ENCODE measurements at regions not wholly inside any gene's neighbourhood (a gene's known extent, or its start where the extent isn't known, plus 50 kb on each side); places are given as distances from the start of the nearest gene placed in this dataset.

GRCh38 chr3:182567700-182568099 lies 225.6 kb upstream of the ATP11B start:
- WGBS, 2 experiments (ENCODE audit: low coverage in 1 of 2, low lambda C conversion rate in 2 of 2, missing lambda C conversion rate in 2 of 2) = 0 to 3% methylated on average over 1 of the region's 1 CpG
- Histone ChIP-seq H2AFZ (no peak overlapping the region), H3K9me2 (ENCODE audit: insufficient read depth) (no peaks in the 10 kb centered on the region), H3K36me3 (ENCODE audit: low read depth) (no peaks in the 10 kb centered on the region), H3K4me3 (no peak overlapping the region), H3K9me3 (ENCODE audit: low read depth) (no peaks in the 10 kb centered on the region), H3K4me1 (ENCODE audit: insufficient read depth) (no peaks in the 10 kb centered on the region), H3K9ac (no peak overlapping the region), H4K20me1 (ENCODE audit: insufficient read depth) (no peaks in the 10 kb centered on the region), H3K27ac (no peak overlapping the region), H3K79me2 (ENCODE audit: insufficient read depth) (no peaks in the 10 kb centered on the region), H3K4me2 (ENCODE audit: unreplicated experiment) (no peak overlapping the region), H3F3A (ENCODE audit: insufficient read depth) (no peaks in the 10 kb centered on the region), H3K27me3 (replicated peaks; ENCODE audit: insufficient read depth) (no peaks in the 10 kb centered on the region)
- in situ Hi-C loops (cut with MboI) = no loop called here
- no peak for DNase-seq
- TF ChIP-seq EZH2phosphoT487 (IDR thresholded peaks at IDR 0.05; ENCODE audit: insufficient read depth, low read depth) (no peak), EZH2 (IDR thresholded peaks at IDR 0.05; ENCODE audit: insufficient read depth, poor library complexity, severe bottlenecking) (no peak)

GRCh38 chr3:182568261-182568660 lies 225.0 kb upstream of the ATP11B start:
- H3K4me1 ChIP-seq (ENCODE audit: insufficient read depth) = no peaks in the 10 kb centered on the region
- H3K4me2 ChIP-seq (ENCODE audit: unreplicated experiment) = no peak overlapping the region
- H3K9ac ChIP-seq = no peak overlapping the region
- H3K27ac ChIP-seq = no peak overlapping the region
- H2AFZ ChIP-seq = no peak overlapping the region
- no peaks in the 10 kb centered on the region for H3K27me3 ChIP-seq (replicated peaks; ENCODE audit: insufficient read depth)
- in situ Hi-C loops (cut with MboI) = no loop called here
- WGBS, 2 experiments (ENCODE audit: low coverage in 1 of 2, low lambda C conversion rate in 2 of 2, missing lambda C conversion rate in 2 of 2) = 57 to 69% methylated on average over 3 of the region's 3 CpGs
- no peaks in the 10 kb centered on the region for H3K9me3 ChIP-seq (ENCODE audit: low read depth)
- H4K20me1 ChIP-seq (ENCODE audit: insufficient read depth) = no peaks in the 10 kb centered on the region
- no peaks in the 10 kb centered on the region for H3F3A ChIP-seq (ENCODE audit: insufficient read depth)
- no peaks in the 10 kb centered on the region for H3K9me2 ChIP-seq (ENCODE audit: insufficient read depth)
- H3K36me3 ChIP-seq (ENCODE audit: low read depth) = no peaks in the 10 kb centered on the region
- TF ChIP-seq EZH2 (IDR thresholded peaks at IDR 0.05; ENCODE audit: insufficient read depth, poor library complexity, severe bottlenecking) = no peak
- no peak for TF ChIP-seq EZH2phosphoT487 (IDR thresholded peaks at IDR 0.05; ENCODE audit: insufficient read depth, low read depth)
- no peak for DNase-seq
- no peaks in the 10 kb centered on the region for H3K79me2 ChIP-seq (ENCODE audit: insufficient read depth)
- H3K4me3 ChIP-seq = no peak overlapping the region

DNA sequence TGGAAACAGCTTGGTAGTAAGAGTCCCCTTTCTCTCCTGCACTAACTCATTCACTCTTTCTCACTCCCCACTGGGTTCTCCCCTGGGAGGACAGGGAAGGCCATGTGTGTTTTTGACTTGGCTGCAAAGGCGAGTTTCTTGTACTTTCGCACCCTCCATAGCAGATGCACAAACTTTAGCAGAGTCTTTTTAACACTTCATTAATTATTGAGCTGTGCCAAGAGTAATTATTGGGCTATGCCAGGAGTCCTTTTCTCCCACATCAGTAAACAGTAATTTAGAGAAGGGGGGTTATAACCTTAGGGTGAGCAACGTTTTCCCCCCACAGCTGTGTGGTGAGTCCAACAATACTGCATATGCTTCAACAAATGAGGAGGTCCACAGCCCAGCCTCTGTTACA lies 224.4 kb upstream of the ATP11B start:
- Histone ChIP-seq H3K79me2 (ENCODE audit: insufficient read depth) (no peaks in the 10 kb centered on the region), H3K9ac (no peak overlapping the region), H3K36me3 (ENCODE audit: low read depth) (no peaks in the 10 kb centered on the region), H3K9me2 (ENCODE audit: insufficient read depth) (no peaks in the 10 kb centered on the region), H3K4me3 (no peak overlapping the region), H3K27me3 (replicated peaks; ENCODE audit: insufficient read depth) (no peaks in the 10 kb centered on the region), H3F3A (ENCODE audit: insufficient read depth) (no peaks in the 10 kb centered on the region), H3K27ac (no peak overlapping the region), H2AFZ (no peak overlapping the region), H3K4me2 (ENCODE audit: unreplicated experiment) (no peak overlapping the region), H3K9me3 (ENCODE audit: low read depth) (no peaks in the 10 kb centered on the region), H3K4me1 (ENCODE audit: insufficient read depth) (no peaks in the 10 kb centered on the region), H4K20me1 (ENCODE audit: insufficient read depth) (no peaks in the 10 kb centered on the region)
- in situ Hi-C loops (cut with MboI) = no loop called here
- no peak for TF ChIP-seq EZH2 (IDR thresholded peaks at IDR 0.05; ENCODE audit: insufficient read depth, poor library complexity, severe bottlenecking)
- no peak for TF ChIP-seq EZH2phosphoT487 (IDR thresholded peaks at IDR 0.05; ENCODE audit: insufficient read depth, low read depth)
- no peak for DNase-seq
- WGBS, 2 experiments (ENCODE audit: low coverage in 1 of 2, low lambda C conversion rate in 2 of 2, missing lambda C conversion rate in 2 of 2) = 13 to 17% methylated on average over 3 of the region's 3 CpGs

DNA sequence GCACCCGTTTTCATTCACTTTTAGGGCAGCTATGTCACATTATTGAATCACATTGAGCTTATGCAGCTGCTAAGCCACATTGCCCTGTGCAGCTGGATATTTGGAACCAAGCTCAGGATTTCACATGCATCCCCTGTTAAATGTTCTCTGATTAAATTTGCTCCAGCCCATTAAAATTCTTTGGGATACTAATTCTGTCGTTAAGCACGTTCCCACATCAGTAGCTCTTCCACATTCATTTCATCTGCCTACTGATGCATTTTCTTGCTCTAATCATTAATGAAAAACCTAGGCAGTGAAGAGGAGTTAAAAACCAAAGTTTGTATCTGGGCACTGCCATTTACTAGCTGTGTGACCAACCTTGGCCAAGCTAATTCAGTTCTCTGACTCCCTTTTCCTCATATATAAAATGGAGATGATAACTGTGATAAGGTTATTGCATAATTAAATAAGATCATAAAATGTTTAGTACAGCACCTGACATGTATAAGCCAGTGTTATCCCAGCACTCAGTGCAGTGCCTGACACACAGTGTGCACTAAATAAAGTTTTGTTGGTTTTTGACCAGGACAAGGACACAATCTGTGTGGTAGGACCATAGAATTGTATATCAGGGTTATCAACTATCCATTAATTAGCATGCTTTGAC lies 222.2 kb upstream of the ATP11B start:
- H2AFZ ChIP-seq = no peak overlapping the region
- no peaks in the 10 kb centered on the region for H3K27me3 ChIP-seq (replicated peaks; ENCODE audit: insufficient read depth)
- no peak overlapping the region for H3K9ac ChIP-seq
- in situ Hi-C loops (cut with MboI) = no loop called here
- H3K79me2 ChIP-seq (ENCODE audit: insufficient read depth) = no peaks in the 10 kb centered on the region
- no peaks in the 10 kb centered on the region for H3F3A ChIP-seq (ENCODE audit: insufficient read depth)
- no peaks in the 10 kb centered on the region for H4K20me1 ChIP-seq (ENCODE audit: insufficient read depth)
- no peak for TF ChIP-seq EZH2phosphoT487 (IDR thresholded peaks at IDR 0.05; ENCODE audit: insufficient read depth, low read depth)
- no peak for TF ChIP-seq EZH2 (IDR thresholded peaks at IDR 0.05; ENCODE audit: insufficient read depth, poor library complexity, severe bottlenecking)
- WGBS, 2 experiments (ENCODE audit: low coverage in 1 of 2, low lambda C conversion rate in 2 of 2, missing lambda C conversion rate in 2 of 2) = 14% methylated on average over 3 of the region's 3 CpGs
- no peaks in the 10 kb centered on the region for H3K4me1 ChIP-seq (ENCODE audit: insufficient read depth)
- no peak for DNase-seq
- no peaks in the 10 kb centered on the region for H3K9me3 ChIP-seq (ENCODE audit: low read depth)
- no peak overlapping the region for H3K27ac ChIP-seq
- H3K9me2 ChIP-seq (ENCODE audit: insufficient read depth) = no peaks in the 10 kb centered on the region
- H3K4me2 ChIP-seq (ENCODE audit: unreplicated experiment) = no peak overlapping the region
- H3K4me3 ChIP-seq = no peak overlapping the region
- no peaks in the 10 kb centered on the region for H3K36me3 ChIP-seq (ENCODE audit: low read depth)

DNA sequence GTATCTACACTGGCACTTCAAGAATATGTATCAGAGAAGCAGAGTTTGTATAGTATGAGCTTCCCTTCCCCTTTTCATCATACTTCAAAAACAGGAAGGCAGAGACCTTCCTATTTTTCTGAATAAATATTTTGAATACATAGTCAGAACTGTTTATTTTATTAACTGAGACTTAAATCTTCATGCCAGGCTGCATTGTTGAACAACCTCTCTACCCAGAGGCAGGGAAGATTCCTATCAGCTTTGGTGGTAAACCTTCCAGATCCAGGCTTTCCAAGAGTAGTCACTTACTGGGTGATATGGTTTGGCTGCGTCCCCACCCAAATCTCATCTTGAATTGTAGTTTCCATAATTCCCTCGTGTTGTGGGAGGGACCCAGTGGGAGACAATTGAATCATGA lies 217.4 kb upstream of the ATP11B start:
- Histone ChIP-seq H3K4me1 (ENCODE audit: insufficient read depth) (no peaks in the 10 kb centered on the region), H3K27ac (no peak overlapping the region), H4K20me1 (ENCODE audit: insufficient read depth) (no peaks in the 10 kb centered on the region), H3K79me2 (ENCODE audit: insufficient read depth) (no peaks in the 10 kb centered on the region), H3K9me2 (ENCODE audit: insufficient read depth) (no peaks in the 10 kb centered on the region), H2AFZ (no peak overlapping the region), H3K4me3 (no peak overlapping the region), H3K36me3 (ENCODE audit: low read depth) (no peaks in the 10 kb centered on the region), H3K9ac (no peak overlapping the region), H3K4me2 (ENCODE audit: unreplicated experiment) (no peak overlapping the region), H3F3A (ENCODE audit: insufficient read depth) (no peaks in the 10 kb centered on the region), H3K9me3 (ENCODE audit: low read depth) (no peaks in the 10 kb centered on the region), H3K27me3 (replicated peaks; ENCODE audit: insufficient read depth) (no peaks in the 10 kb centered on the region)
- TF ChIP-seq EZH2 (IDR thresholded peaks at IDR 0.05; ENCODE audit: insufficient read depth, poor library complexity, severe bottlenecking) (no peak), EZH2phosphoT487 (IDR thresholded peaks at IDR 0.05; ENCODE audit: insufficient read depth, low read depth) (no peak)
- DNase-seq = no peak
- in situ Hi-C loops (cut with MboI) = no loop called here
- WGBS, 2 experiments (ENCODE audit: low coverage in 1 of 2, low lambda C conversion rate in 2 of 2, missing lambda C conversion rate in 2 of 2) = 2 to 4% methylated on average over 2 of the region's 2 CpGs

All from GM23248 (cell line).